PC-3 (cell line): ENCODE measurements at regions not wholly inside any gene's neighbourhood (a gene's known extent, or its start where the extent isn't known, plus 50 kb on each side); places are given as distances from the start of the nearest gene placed in this dataset.

Source experiments
- ATAC-seq: fragments of 200-7000 bp; cut with Tn5 transposase; 2 replicates; pipeline ENCODE4 v1.9.1; 2020; ENCODE audit warnings: mild to moderate bottlenecking, moderate library complexity
- BruUV-seq: library from RNA; stranded (reverse); fragments of 400-500 nt; replicated peaks from 2 replicates; lab custom pipeline; 2021; lab: Mats Ljungman, UMichigan
- CTCF ChIA-PET: fragments of 300-600 bp; sonication (Branson Sonifier 250); formaldehyde crosslinking; loops from one replicate; lab custom pipeline; 2022; ENCODE audit warnings: antibody characterized with exemption; lab: Charles Lee
- POLR2A ChIA-PET: fragments of 300-600 bp; sonication (Branson Sonifier 250); formaldehyde crosslinking; loops from one replicate; lab custom pipeline; 2022; ENCODE audit warnings: antibody characterized with exemption; ENCODE audit not compliant: unreplicated experiment; lab: Charles Lee
- DNase-seq: peaks from one replicate; pipeline ENCODE4 v3.0.0-alpha.2; 2015
- H2AFZ ChIP-seq: fragments of 300-600 bp; sonication (generic); 2 replicates; pipeline ENCODE4 v1.6.0; 2016; ENCODE audit warnings: antibody characterized with exemption, low read length
- H3F3A ChIP-seq: fragments of 300-600 bp; sonication (generic); one replicate; pipeline ENCODE4 v1.6.0; 2017; ENCODE audit warnings: antibody characterized with exemption, low read length, control low read depth, mild to moderate bottlenecking; ENCODE audit not compliant: unreplicated experiment
- H3K27ac ChIP-seq: fragments of 300-600 bp; sonication (generic); 2 replicates; pipeline ENCODE4 v1.5.1; 2016; ENCODE audit warnings: mild to moderate bottlenecking, low read length
- H3K27me3 ChIP-seq: fragments of 300-600 bp; sonication (generic); 2 replicates; pipeline ENCODE4 v1.6.1; 2016; ENCODE audit warnings: low read length, mixed read lengths
- H3K36me3 ChIP-seq: fragments of 300-600 bp; sonication (generic); 2 replicates; pipeline ENCODE4 v1.6.1; 2016; ENCODE audit warnings: low read depth, mixed run types, low read length, mixed read lengths
- H3K4me1 ChIP-seq: fragments of 300-600 bp; sonication (generic); 2 replicates; pipeline ENCODE4 v1.5.1; 2016; ENCODE audit warnings: low read length; ENCODE audit not compliant: insufficient read depth
- H3K4me2 ChIP-seq: fragments of 300-600 bp; sonication (generic); 2 replicates; pipeline ENCODE4 v1.6.0; 2016; ENCODE audit warnings: low read length
- H3K4me3 ChIP-seq: fragments of 300-600 bp; sonication (generic); 2 replicates; pipeline ENCODE4 v1.5.1; 2016; ENCODE audit warnings: mild to moderate bottlenecking, low read length, mixed read lengths
- H3K79me2 ChIP-seq: fragments of 300-600 bp; sonication (generic); 2 replicates; pipeline ENCODE4 v1.6.1; 2017; ENCODE audit warnings: low read length, mixed read lengths
- H3K9ac ChIP-seq: fragments of 300-600 bp; sonication (generic); 2 replicates; pipeline ENCODE4 v1.6.0; 2016; ENCODE audit warnings: mild to moderate bottlenecking, low read length
- H3K9me2 ChIP-seq: fragments of 300-600 bp; sonication (generic); replicated peaks from 2 replicates; pipeline ENCODE4 v1.6.1; 2016; ENCODE audit warnings: mixed run types, low read length, mixed read lengths
- H3K9me3 ChIP-seq: fragments of 300-600 bp; sonication (generic); 2 replicates; pipeline ENCODE4 v1.6.1; 2016; ENCODE audit warnings: low read length, mixed read lengths
- H4K20me1 ChIP-seq: fragments of 300-600 bp; sonication (generic); 2 replicates; pipeline ENCODE4 v1.6.1; 2016; ENCODE audit warnings: low read length, mixed read lengths
- EZH2 ChIP-seq: fragments of 300-600 bp; sonication (generic); IDR thresholded peaks from one replicate; pipeline ENCODE4 v1.6.1; 2017; ENCODE audit warnings: antibody characterized with exemption, mild to moderate bottlenecking, low read length; ENCODE audit not compliant: unreplicated experiment
- EZH2phosphoT487 ChIP-seq: fragments of 300-600 bp; sonication (generic); IDR thresholded peaks from 2 replicates; pipeline ENCODE4 v1.6.1; 2018; ENCODE audit warnings: mild to moderate bottlenecking, antibody characterized with exemption, low read length, borderline replicate concordance
- intact Hi-C: fragments of 100-400 bp; cut with micrococcal nuclease; formaldehyde crosslinking; loops from 2 replicates; pipeline ENCODE4 v1.9.0; 2023
- TF ChIP-seq, protein P1 (sequence below): fragments of 300-600 bp; sonication (generic); conservative IDR thresholded peaks from 2 replicates; pipeline ENCODE4 v1.5.1; 2017; ENCODE audit warnings: antibody characterized with exemption, low read depth, mild to moderate bottlenecking, low read length

DNA sequence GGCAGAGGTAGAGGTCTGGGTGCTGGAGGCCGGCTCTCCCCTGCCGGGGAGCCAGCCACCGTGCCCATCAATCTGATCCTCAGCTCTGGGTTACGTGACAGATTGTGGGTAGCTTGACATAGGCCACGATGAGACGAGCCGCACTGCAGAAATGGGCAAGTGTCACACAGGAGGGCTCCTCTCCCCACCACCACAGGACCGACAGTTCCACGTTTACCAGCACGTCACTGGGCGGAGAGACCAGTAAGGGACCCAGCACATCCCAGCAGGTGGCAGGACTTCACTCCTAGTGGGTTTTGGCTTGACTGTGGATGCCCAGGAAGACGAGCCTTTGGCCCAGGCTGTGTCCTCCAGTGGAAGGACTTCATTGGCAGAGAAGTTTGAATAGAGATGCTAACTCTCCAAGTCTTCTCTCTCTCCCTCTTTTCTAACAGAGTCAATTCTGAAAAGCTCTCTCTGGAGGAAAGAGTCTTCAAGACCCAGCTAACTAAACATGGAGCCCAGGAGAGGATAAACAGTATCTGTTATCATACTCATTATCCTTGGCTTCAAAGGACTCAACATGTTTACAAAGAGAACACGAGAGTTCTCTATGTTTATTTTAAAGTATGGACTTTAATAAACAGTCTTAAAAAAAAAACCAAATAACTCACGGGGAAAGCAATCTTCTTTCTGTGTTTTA is 129.3 kb upstream of the JCAD start:
- Histone ChIP-seq H4K20me1 (no peaks in the 10 kb centered on the region), H3K79me2 (no peaks in the 10 kb centered on the region), H3K4me3 (no peak overlapping the region), H2AFZ (no peak overlapping the region), H3K36me3 (no peaks in the 10 kb centered on the region), H3F3A (no peaks in the 10 kb centered on the region), H3K9me3 (no peaks in the 10 kb centered on the region), H3K27ac (no peak overlapping the region), H3K4me1 (peaks cover 20% of the 10 kb centered on the region), H3K4me2 (no peak overlapping the region), H3K9me2 (no peaks in the 10 kb centered on the region), H3K27me3 (no peaks in the 10 kb centered on the region), H3K9ac (no peak overlapping the region)
- CTCF ChIA-PET, result no interaction called here
- POLR2A ChIA-PET, result interaction anchor here (0.6 kb wide), 1 partner anchor 41 kb away, joined by 3 read pairs; no protein-coding TSS in a partner anchor
- DNase-seq, result no peak
- BruUV-seq, result no TSS peak
- ATAC-seq, result no peak
- intact Hi-C loops, result no loop called here
- TF ChIP-seq EZH2 (no peak), EZH2phosphoT487 (no peak)
- TF ChIP-seq, protein P1, sequence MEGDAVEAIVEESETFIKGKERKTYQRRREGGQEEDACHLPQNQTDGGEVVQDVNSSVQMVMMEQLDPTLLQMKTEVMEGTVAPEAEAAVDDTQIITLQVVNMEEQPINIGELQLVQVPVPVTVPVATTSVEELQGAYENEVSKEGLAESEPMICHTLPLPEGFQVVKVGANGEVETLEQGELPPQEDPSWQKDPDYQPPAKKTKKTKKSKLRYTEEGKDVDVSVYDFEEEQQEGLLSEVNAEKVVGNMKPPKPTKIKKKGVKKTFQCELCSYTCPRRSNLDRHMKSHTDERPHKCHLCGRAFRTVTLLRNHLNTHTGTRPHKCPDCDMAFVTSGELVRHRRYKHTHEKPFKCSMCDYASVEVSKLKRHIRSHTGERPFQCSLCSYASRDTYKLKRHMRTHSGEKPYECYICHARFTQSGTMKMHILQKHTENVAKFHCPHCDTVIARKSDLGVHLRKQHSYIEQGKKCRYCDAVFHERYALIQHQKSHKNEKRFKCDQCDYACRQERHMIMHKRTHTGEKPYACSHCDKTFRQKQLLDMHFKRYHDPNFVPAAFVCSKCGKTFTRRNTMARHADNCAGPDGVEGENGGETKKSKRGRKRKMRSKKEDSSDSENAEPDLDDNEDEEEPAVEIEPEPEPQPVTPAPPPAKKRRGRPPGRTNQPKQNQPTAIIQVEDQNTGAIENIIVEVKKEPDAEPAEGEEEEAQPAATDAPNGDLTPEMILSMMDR, result no peak

DNA sequence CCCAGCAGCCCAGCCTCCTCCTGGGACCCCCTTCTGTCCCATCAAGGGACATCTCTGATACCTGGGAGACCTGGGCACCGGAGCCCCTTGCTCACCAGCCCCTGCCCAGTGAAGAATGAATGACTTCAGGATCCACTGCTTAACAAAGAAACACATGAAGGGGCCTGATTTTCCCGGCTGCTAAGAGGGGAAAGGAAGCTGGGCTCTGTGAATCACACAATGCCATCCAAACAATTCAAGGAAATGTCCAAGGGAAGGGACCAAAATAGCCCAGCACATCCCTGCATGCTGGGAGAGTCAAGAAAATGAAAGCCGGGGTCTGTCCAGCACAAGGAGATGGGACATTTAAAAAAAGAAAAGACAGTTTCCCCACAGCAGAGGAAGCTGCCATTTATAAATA is 128.7 kb upstream of the JCAD start:
- H3K9me3 ChIP-seq, result no peaks in the 10 kb centered on the region
- POLR2A ChIA-PET, result interaction anchor here (0.6 kb wide), 1 partner anchor 40 kb away, joined by 3 read pairs; no protein-coding TSS in a partner anchor
- no peak overlapping the region for H3K9ac ChIP-seq
- no peak for DNase-seq
- H3K36me3 ChIP-seq, result no peaks in the 10 kb centered on the region
- H3K4me2 ChIP-seq, result no peak overlapping the region
- no peak overlapping the region for H3K27ac ChIP-seq
- H4K20me1 ChIP-seq, result no peaks in the 10 kb centered on the region
- no peaks in the 10 kb centered on the region for H3K79me2 ChIP-seq
- no peaks in the 10 kb centered on the region for H3F3A ChIP-seq
- peaks cover 23% of the 10 kb centered on the region for H3K4me1 ChIP-seq
- H2AFZ ChIP-seq, result no peak overlapping the region
- intact Hi-C loops, result no loop called here
- no peaks in the 10 kb centered on the region for H3K27me3 ChIP-seq
- no peaks in the 10 kb centered on the region for H3K9me2 ChIP-seq
- no peak overlapping the region for H3K4me3 ChIP-seq
- no peak for ATAC-seq
- BruUV-seq, result no TSS peak
- TF ChIP-seq EZH2phosphoT487, result no peak
- TF ChIP-seq EZH2, result no peak
- TF ChIP-seq, protein P1, result no peak
- CTCF ChIA-PET, result no interaction called here

DNA sequence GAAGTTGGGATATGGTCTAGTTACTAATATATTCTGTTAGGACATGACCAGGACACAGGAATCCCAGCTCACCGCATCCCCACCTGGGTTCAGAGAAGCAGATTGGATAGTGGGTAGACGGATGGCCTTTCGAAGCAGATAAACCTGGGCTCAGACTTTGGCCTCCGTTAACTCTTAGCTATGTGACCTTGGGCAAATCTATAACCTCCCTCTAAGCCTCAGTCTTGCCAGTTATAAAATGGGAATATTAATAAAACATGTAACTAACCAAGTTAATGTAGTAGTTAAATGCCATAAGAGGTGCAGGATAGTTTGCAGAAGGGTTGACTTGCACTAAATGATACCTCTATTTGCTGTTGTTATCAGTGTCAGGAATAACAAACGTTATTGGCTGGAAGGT is 127.6 kb upstream of the JCAD start:
- Histone ChIP-seq H3K79me2 (no peaks in the 10 kb centered on the region), H3K4me3 (no peak overlapping the region), H3K4me2 (no peak overlapping the region), H3K27ac (no peak overlapping the region), H2AFZ (no peak overlapping the region), H3K36me3 (no peaks in the 10 kb centered on the region), H3K27me3 (no peaks in the 10 kb centered on the region), H3K9me2 (no peaks in the 10 kb centered on the region), H3K4me1 (peaks cover 33% of the 10 kb centered on the region), H4K20me1 (no peaks in the 10 kb centered on the region), H3K9me3 (no peaks in the 10 kb centered on the region), H3F3A (no peaks in the 10 kb centered on the region), H3K9ac (no peak overlapping the region)
- ChIA-PET CTCF (no interaction called here), POLR2A (no interaction called here)
- ATAC-seq (no peak), DNase-seq (no peak)
- no TSS peak for BruUV-seq
- TF ChIP-seq EZH2 (no peak), EZH2phosphoT487 (no peak)
- TF ChIP-seq, protein P1, result no peak
- intact Hi-C loops, result no loop called here
